ENCODE measurements at regions not wholly inside any gene's neighbourhood (a gene's known extent, or its start where the extent isn't known, plus 50 kb on each side); places are given as distances from the start of the nearest gene placed in this dataset.
"Not testable (repeated sequence)": the region's sequence is repeated elsewhere in the genome, so short reads cannot be mapped to it uniquely, and the experiment has no call there.

GRCh38 chrX:10965174-10965798 is 145.8 kb upstream of the HCCS start:
- no peak for DNase-seq (ENCODE audit: low read depth)

GRCh38 chrX:10966057-10966456 is 145.1 kb upstream of the HCCS start:
- DNase-seq (ENCODE audit: low read depth): no peak

GRCh38 chrX:10971176-10971575 is 140.0 kb upstream of the HCCS start:
- DNase-seq (ENCODE audit: low read depth): no peak

GRCh38 chrX:10971759-10972158 is 139.4 kb upstream of the HCCS start:
- no peak for DNase-seq (ENCODE audit: low read depth)

- no peak for DNase-seq (ENCODE audit: low read depth)
Measured at GRCh38 chrX:10972706-10973105, 138.4 kb upstream of the HCCS start.

- no peak for DNase-seq (ENCODE audit: low read depth)
Measured at GRCh38 chrX:10974920-10975319, 136.2 kb upstream of the HCCS start.

- DNase-seq (ENCODE audit: low read depth): no peak
Measured at GRCh38 chrX:10979956-10980355, 131.2 kb upstream of the HCCS start.

- DNase-seq (ENCODE audit: low read depth): no peak
Measured at GRCh38 chrX:10981506-10981905, 129.6 kb upstream of the HCCS start.

GRCh38 chrX:10983526-10983925 is 127.6 kb upstream of the HCCS start:
- no peak for DNase-seq (ENCODE audit: low read depth)

GRCh38 chrX:10984213-10984612 is 126.9 kb upstream of the HCCS start:
- DNase-seq (ENCODE audit: low read depth): no peak

GRCh38 chrX:10986616-10987015 is 124.5 kb upstream of the HCCS start:
- no peak for DNase-seq (ENCODE audit: low read depth)

GRCh38 chrX:10988653-10989052 is 122.5 kb upstream of the HCCS start:
- no peak for DNase-seq (ENCODE audit: low read depth)

GRCh38 chrX:10989386-10989785 is 121.7 kb upstream of the HCCS start:
- no peak for DNase-seq (ENCODE audit: low read depth)

GRCh38 chrX:10990418-10990817 is 120.7 kb upstream of the HCCS start:
- DNase-seq (ENCODE audit: low read depth): no peak

- no peak for DNase-seq (ENCODE audit: low read depth)
Measured at GRCh38 chrX:10990976-10991375, 120.2 kb upstream of the HCCS start.

GRCh38 chrX:10992110-10992509 is 119.0 kb upstream of the HCCS start:
- DNase-seq (ENCODE audit: low read depth): no peak

- DNase-seq (ENCODE audit: low read depth): not testable (repeated sequence)
Measured at GRCh38 chrX:11007076-11007475, 104.1 kb upstream of the HCCS start.

- no peak for DNase-seq (ENCODE audit: low read depth)
Measured at GRCh38 chrX:11010476-11010875, 100.7 kb upstream of the HCCS start.

- DNase-seq (ENCODE audit: low read depth): no peak
Measured at GRCh38 chrX:11016728-11017127, 94.4 kb upstream of the HCCS start.

GRCh38 chrX:11022588-11022987 is 88.5 kb upstream of the HCCS start:
- DNase-seq (ENCODE audit: low read depth): not testable (repeated sequence)

GRCh38 chrX:11039926-11040325 is 71.2 kb upstream of the HCCS start:
- no peak for DNase-seq (ENCODE audit: low read depth)

- no peak for DNase-seq (ENCODE audit: low read depth)
Measured at GRCh38 chrX:11040405-11040804, 70.7 kb upstream of the HCCS start.

GRCh38 chrX:11040996-11041395 is 70.1 kb upstream of the HCCS start:
- DNase-seq (ENCODE audit: low read depth): no peak

GRCh38 chrX:11050013-11050412 is 61.1 kb upstream of the HCCS start:
- no peak for DNase-seq (ENCODE audit: low read depth)

- no peak for DNase-seq (ENCODE audit: low read depth)
Measured at GRCh38 chrX:11053351-11053750, 57.8 kb upstream of the HCCS start.

Measured in fibroblast of the conjunctiva (primary cell).